GM19035 (cell line): ENCODE measurements at regions not wholly inside any gene's neighbourhood (a gene's known extent, or its start where the extent isn't known, plus 50 kb on each side); places are given as distances from the start of the nearest gene placed in this dataset.

Source experiments
- ATAC-seq: cut with Tn5 transposase; IDR thresholded peaks from one replicate; pipeline ENCODE4 v1.9.1; 2021; ENCODE audit not compliant: unreplicated experiment

- no peak for ATAC-seq
These were observed 69.8 kb downstream of the CD83 start for GRCh38 chr6:14187406-14187805.

- no peak for ATAC-seq
These were observed 71.5 kb downstream of the CD83 start for GRCh38 chr6:14189074-14189473.

DNA sequence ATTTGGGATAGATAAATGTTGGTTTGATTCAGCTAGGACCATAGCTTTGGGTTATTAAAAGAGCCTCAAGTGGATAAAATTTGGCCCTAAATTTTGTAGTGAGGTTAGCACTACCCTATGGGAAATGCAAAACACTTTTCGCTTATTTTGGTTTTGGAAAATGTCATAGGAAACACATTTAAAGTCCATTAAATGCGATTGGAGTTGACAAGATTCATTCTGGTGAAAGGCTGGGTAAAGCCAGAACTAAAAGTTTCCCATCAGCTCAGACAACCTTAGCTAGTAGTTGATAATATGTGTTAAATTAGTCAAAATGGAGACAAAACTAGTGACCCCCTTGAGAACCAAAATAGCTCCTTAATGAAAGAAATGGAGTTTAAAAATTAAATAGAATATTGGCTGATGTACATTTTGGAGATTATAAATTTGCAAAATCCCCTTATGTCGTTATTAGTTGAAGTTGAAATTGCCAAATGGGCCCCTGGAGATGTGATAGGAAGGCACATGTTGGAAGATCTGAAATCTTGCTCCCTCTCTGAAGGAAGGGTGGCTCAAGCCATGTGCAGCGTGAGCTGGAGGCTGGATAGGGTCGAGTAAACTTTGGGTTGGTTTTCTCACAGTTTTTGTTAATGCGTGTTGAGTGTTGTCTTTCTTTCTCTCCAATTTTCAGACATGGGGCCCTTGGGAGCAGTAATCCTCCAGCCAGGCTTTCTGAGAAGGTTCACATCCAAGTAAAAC, 72.8 kb downstream of the CD83 start:
- ATAC-seq: no peak

DNA sequence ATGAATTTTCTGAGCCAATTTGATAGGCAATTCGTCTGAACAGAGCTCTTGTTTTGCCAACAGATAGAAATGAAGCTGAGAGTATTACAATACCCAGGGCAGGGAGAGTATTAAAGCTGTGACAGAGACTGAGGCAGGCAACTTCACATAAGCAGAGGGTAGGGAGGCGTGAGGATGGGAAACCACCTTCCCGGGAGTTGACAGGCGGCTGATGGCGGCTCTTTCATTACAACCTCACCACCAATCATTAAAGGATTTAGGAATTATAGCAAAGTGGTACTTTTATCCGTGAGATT, 73.3 kb downstream of the CD83 start:
- no peak for ATAC-seq

DNA sequence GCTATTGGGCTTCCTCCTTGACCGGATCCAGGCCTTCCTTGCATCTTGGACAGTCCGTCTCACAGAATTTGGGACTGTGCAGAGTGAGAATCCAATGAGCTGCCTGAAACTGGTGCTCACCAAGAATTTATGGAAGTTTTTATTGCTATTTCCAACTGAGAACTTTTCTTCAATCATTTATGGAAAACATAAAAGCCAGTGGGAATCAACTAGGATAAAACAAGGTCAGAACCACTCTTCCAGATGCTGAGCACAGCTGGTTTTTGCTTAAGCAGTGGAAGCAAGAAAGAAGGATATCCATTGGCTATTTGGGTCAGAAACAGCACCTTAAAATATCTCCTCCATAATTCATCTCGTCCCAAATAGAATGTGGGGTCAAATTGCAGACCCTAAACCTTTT, 74.2 kb downstream of the CD83 start:
- no peak for ATAC-seq

DNA sequence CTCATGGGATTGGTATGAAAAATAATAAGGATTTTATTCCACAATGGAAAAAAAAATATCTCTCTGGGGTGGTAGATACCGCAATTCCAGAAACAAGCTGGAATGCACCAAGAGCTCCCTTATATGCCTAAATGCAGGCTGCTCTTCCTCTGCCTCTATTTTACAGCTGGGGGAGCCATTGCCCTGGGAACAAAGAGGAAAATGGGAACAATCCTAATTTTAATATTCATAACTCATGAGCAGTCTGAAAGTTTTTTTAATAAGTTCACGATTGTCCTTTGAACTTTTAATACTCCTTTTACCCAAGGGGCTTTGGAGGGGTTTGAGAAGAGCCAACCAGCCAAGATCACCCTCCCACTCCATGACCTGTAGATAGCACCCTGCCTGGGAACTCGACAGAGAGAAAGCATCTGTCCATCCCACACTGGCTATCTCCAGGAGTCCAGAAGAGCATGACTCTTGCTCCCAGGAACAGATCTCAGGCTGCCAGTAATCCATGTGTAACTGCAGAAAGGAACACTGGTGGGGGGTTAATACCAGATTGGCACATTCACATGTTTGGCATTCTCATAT, 74.7 kb downstream of the CD83 start:
- no peak for ATAC-seq

DNA sequence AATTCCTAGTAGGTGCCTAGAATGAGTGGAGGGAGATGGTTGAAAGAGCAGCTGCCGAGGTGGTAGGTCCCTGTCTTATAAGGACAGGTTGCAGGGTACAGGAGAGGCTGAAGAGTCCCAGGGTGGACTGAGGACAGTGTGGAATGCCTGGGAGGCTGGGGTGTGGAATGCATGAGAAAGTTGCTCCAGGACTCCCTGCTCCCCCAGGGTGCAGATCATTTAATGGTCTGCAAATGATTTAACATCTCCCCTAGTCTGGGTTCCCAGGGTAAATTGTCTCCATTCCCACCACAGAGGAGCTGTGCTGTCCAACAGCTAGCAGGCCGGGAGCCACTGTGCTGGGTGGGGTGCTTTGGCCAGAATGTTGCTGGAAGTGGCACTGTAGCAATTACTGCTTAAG, 76.0 kb downstream of the CD83 start:
- ATAC-seq: no peak

- no peak for ATAC-seq
These were observed 76.9 kb downstream of the CD83 start for GRCh38 chr6:14194483-14194882.

DNA sequence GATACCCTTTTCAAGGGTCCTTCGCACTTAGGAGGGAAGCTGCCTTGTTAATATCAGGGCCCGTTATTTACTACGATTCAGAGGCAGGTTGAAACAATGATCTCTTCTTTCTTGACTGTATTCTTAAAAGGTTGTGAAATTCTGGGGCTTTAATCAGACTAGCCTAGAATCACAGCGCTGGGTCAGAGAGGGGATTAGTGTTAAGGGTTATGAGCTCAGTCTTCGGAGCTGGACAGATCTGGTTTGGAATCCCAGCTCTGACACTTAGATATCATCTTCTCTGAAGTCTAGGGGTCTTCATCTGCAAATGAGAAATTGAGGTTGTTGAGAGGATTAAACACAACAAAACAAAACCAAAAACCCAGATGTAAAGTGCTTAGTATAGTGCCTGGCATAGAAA, 77.4 kb downstream of the CD83 start:
- no peak for ATAC-seq

GRCh38 chr6:14196026-14196425, 78.5 kb downstream of the CD83 start:
- no peak for ATAC-seq

GRCh38 chr6:14197118-14197517, 79.5 kb downstream of the CD83 start:
- no peak for ATAC-seq

GRCh38 chr6:14200047-14200446, 82.5 kb downstream of the CD83 start:
- ATAC-seq: no peak

DNA sequence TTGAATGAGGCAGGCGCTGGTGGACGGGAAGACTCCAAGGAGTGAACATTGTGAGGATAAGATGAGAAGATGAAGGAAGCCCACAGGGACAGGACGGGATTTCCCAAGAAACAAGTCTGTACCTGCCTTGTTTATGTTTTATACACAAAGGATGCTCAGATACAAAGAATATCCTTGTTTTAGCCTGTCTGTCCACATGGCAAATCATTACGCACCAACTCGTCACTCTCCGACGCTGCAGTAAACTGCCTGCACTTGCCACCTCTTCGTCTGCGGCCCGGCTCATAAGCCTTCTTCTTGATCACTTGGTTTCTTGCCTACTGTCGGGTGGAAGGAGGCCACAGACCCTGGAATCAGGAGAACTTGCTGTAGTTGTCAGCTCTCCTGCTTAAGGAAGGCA, 85.4 kb downstream of the CD83 start:
- ATAC-seq: no peak

GRCh38 chr6:14206391-14206790, 88.8 kb downstream of the CD83 start:
- ATAC-seq: no peak

- ATAC-seq: no peak
These were observed 89.9 kb downstream of the CD83 start for GRCh38 chr6:14207448-14207847.

DNA sequence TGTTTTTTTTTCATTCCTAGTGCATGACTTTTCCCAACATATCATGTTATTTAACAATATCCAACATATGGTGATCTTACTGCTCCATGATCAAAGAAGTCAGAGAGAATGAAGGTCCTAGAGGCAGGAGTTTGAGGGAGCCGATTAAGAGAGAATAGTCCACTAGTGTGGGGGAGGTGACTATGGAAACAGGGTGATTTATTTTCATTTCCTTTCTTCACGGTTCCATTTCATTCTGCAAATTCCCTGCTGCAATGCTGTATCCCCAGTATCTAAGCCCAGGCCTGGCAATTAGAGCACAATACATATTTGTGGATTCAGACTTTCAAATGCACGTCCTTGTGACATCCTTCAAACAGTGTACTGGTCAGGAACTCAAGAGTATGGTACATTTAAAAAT, 91.4 kb downstream of the CD83 start:
- ATAC-seq: no peak

- no peak for ATAC-seq
These were observed 92.5 kb downstream of the CD83 start for GRCh38 chr6:14210077-14210476.

GRCh38 chr6:14210663-14211561, 93.3 kb downstream of the CD83 start:
- ATAC-seq: peak; percentile 94

- peak; percentile 7 for ATAC-seq
These were observed 94.0 kb downstream of the CD83 start for GRCh38 chr6:14211562-14211942.

GRCh38 chr6:14212020-14212419, 94.4 kb downstream of the CD83 start:
- no peak for ATAC-seq

- ATAC-seq: no peak
These were observed 95.1 kb downstream of the CD83 start for GRCh38 chr6:14212632-14213031.

DNA sequence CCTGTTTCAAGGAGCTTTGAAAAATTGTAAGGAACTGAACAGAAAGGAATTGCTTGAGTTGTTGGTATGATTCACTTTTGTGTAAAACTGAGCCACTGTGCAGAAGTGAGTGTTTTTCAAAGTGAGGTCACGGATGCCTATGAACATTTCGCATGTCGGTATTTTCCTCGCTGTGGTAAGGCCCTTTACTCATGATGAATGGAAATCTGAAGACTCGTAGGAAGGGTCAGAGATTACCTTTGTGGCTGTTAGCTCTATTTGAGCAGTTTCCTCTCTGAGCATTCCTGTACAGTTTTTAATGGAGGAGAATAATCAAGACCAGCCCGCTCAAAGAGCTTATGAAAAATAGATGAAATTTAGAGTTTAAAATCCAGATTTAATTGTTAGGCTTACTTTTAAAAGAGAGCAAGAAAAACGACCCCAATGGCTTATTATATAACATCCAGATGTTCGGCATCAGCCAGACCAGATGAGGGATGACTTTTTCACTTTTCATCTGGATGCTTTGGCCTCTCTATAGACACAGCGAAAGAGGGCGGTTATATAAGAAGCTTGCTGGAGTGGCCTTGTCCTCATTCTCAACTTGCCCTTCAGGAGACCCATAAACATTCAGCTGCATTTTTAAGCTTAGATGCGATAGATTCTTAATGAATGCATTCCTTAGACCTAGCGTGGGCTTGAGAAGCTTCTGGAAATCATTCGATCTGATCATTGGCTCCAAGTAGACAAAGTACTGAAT, 99.5 kb downstream of the CD83 start:
- no peak for ATAC-seq
